HCT116 (cell line): ENCODE measurements at regions not wholly inside any gene's neighbourhood (a gene's known extent, or its start where the extent isn't known, plus 50 kb on each side); places are given as distances from the start of the nearest gene placed in this dataset.
"Not testable (repeated sequence)": the region's sequence is repeated elsewhere in the genome, so short reads cannot be mapped to it uniquely, and the experiment has no call there.

Experiments
- ATAC-seq: fragments of 200-7000 bp; cut with Tn5 transposase; 2 replicates; pipeline ENCODE4 v1.9.1; 2020; ENCODE audit warnings: mild to moderate bottlenecking, moderate library complexity
- BruUV-seq: library from RNA; stranded (reverse); fragments of 400-500 nt; replicated peaks from 2 replicates; lab custom pipeline; 2021; lab: Mats Ljungman, UMichigan
- CTCF ChIA-PET: fragments of 300-600 bp; sonication (Branson Sonifier 250); formaldehyde crosslinking; loops from one replicate; lab custom pipeline; 2021; ENCODE audit warnings: antibody characterized with exemption; lab: Charles Lee
- POLR2A ChIA-PET: fragments of 300-600, 350-600 bp; sonication (Branson Sonifier 250); formaldehyde crosslinking; loops from one replicate; lab custom pipeline; 2021; ENCODE audit warnings: antibody characterized with exemption; lab: Charles Lee
- RAD21 ChIA-PET, 2 experiments: fragments of 300-600 bp; sonication (Branson Sonifier 250); formaldehyde crosslinking; loops; one replicate each; lab custom pipeline; 2023; ENCODE audit warnings: low total read pairs in 2 of 2; ENCODE audit not compliant: uncharacterized antibody in 2 of 2, unreplicated experiment in 2 of 2, low non-redundant PET in 1 of 2; lab: Charles Lee
- DNase-seq: peaks from one replicate; pipeline ENCODE4 v3.0.0-alpha.2; 2010; ENCODE audit warnings: low read depth, low spot score
- H2AFZ ChIP-seq: fragments of 200-600 bp; shearing (Covaris generic), sonication (generic); 2 replicates; pipeline ENCODE4 v1.6.1; 2017; ENCODE audit warnings: low read depth, mixed run types, mixed read lengths, antibody characterized with exemption, low read length; ENCODE audit not compliant: poor library complexity, severe bottlenecking
- H3K27ac ChIP-seq: 2 replicates; pipeline ENCODE4 v1.5.1; 2012; ENCODE audit warnings: low read depth, low read length
- H3K27me3 ChIP-seq: fragments of 200-600 bp; sonication (generic); 2 replicates; pipeline ENCODE4 v1.6.1; 2016; ENCODE audit warnings: mixed run types, low read length, mixed read lengths; ENCODE audit not compliant: insufficient read depth
- H3K36me3 ChIP-seq, 2 experiments: fragments of 200-500 bp in 1 of 2; fragments of 200-600 bp in 1 of 2; sonication (Bioruptor generic) in 1 of 2; sonication (generic) in 1 of 2; 2 replicates each; pipeline versions ENCODE4 v1.5.1 to v1.6.1; 2014 to 2016; ENCODE audit warnings: low read length in 2 of 2, inconsistent platforms in 1 of 2, mixed read lengths in 1 of 2, mixed run types in 1 of 2; ENCODE audit not compliant: insufficient read depth in 2 of 2, control insufficient read depth in 1 of 2
- H3K4me1 ChIP-seq, 2 experiments: fragments of 200-600 bp in 1 of 2; sonication (generic) in 1 of 2; 2 replicates each; pipeline versions ENCODE4 v1.5.1 to v1.6.1; 2012 to 2017; ENCODE audit warnings: low read length in 2 of 2, inconsistent platforms in 1 of 2, mild to moderate bottlenecking in 1 of 2, mixed read lengths in 1 of 2, mixed run types in 1 of 2, moderate library complexity in 1 of 2; ENCODE audit not compliant: insufficient read depth in 2 of 2, control insufficient read depth in 1 of 2
- H3K4me2 ChIP-seq: fragments of 200-600 bp; sonication (generic); 2 replicates; pipeline ENCODE4 v1.6.1; 2017; ENCODE audit warnings: mixed run types, low read length, mixed read lengths
- H3K4me3 ChIP-seq, 2 experiments: fragments of 200-600 bp in 1 of 2; sonication (generic) in 1 of 2; replicated peaks in 1 of 2; 2 replicates each; pipeline ENCODE4 v1.5.1; 2011 to 2016; ENCODE audit warnings: low read length in 2 of 2, control low read depth in 1 of 2, low read depth in 1 of 2, mild to moderate bottlenecking in 1 of 2, mixed read lengths in 1 of 2, mixed run types in 1 of 2
- H3K79me2 ChIP-seq: fragments of 200-600 bp; sonication (generic); 2 replicates; pipeline ENCODE4 v1.6.1; 2017; ENCODE audit warnings: mild to moderate bottlenecking, mixed run types, low read length, moderate library complexity, mixed read lengths; ENCODE audit not compliant: insufficient read depth
- H3K9ac ChIP-seq: fragments of 200-600 bp; sonication (generic); 2 replicates; pipeline ENCODE4 v1.6.1; 2016; ENCODE audit warnings: low read length, mixed read lengths
- H3K9me2 ChIP-seq: fragments of 200-600 bp; sonication (generic), shearing (Covaris generic); 2 replicates; pipeline ENCODE4 v1.6.1; 2017; ENCODE audit warnings: mixed run types, mild to moderate bottlenecking, moderate library complexity; ENCODE audit not compliant: insufficient read depth
- H3K9me3 ChIP-seq, 2 experiments: fragments of 200-500 bp in 1 of 2; fragments of 200-600 bp in 1 of 2; sonication (Bioruptor generic) in 1 of 2; sonication (generic) in 1 of 2; 2 replicates each; pipeline ENCODE4 v1.6.1; 2014 to 2017; ENCODE audit warnings: low read length in 2 of 2, mixed read lengths in 2 of 2, inconsistent platforms in 1 of 2, low read depth in 1 of 2, mild to moderate bottlenecking in 1 of 2, mixed run types in 1 of 2, moderate library complexity in 1 of 2; ENCODE audit not compliant: control insufficient read depth in 1 of 2, insufficient read depth in 1 of 2
- H4K20me1 ChIP-seq: fragments of 200-600 bp; sonication (generic), shearing (Covaris generic); 2 replicates; pipeline ENCODE4 v1.6.1; 2017; ENCODE audit warnings: mixed run types, mild to moderate bottlenecking, moderate library complexity; ENCODE audit not compliant: insufficient read depth
- EGR1 ChIP-seq: IDR thresholded peaks from 2 replicates; pipeline ENCODE4 v1.6.1; 2012; ENCODE audit warnings: low read depth
- ELF1 ChIP-seq: IDR thresholded peaks from 2 replicates; pipeline ENCODE4 v1.6.1; 2012; ENCODE audit warnings: low read depth, borderline replicate concordance
- POLR2AphosphoS5 ChIP-seq: IDR thresholded peaks from 2 replicates; pipeline ENCODE4 v1.6.1; 2011; ENCODE audit warnings: mild to moderate bottlenecking, low read depth, low read length, moderate library complexity
- REST ChIP-seq: IDR thresholded peaks from 2 replicates; pipeline ENCODE4 v1.6.1; 2012; ENCODE audit warnings: low read depth
- SP1 ChIP-seq: IDR thresholded peaks from 2 replicates; pipeline ENCODE4 v1.6.1; 2012; ENCODE audit warnings: low read depth
- SRF ChIP-seq: IDR thresholded peaks from 2 replicates; pipeline ENCODE4 v1.6.1; 2012; ENCODE audit warnings: low read depth
- TCF7L2 ChIP-seq: IDR thresholded peaks from 2 replicates; pipeline ENCODE4 v1.7.0; 2011; ENCODE audit warnings: borderline replicate concordance, inconsistent platforms; ENCODE audit not compliant: insufficient read depth, insufficient read length; ENCODE audit errors: extremely low read depth
- YY1 ChIP-seq: IDR thresholded peaks from 2 replicates; pipeline ENCODE4 v1.6.1; 2011; ENCODE audit warnings: low read length, low read depth, moderate library complexity, mild to moderate bottlenecking; ENCODE audit not compliant: insufficient replicate concordance; ENCODE audit errors: extremely low read depth
- ZBTB33 ChIP-seq: IDR thresholded peaks from 2 replicates; pipeline ENCODE4 v1.6.1; 2011; ENCODE audit warnings: mild to moderate bottlenecking, low read length, moderate library complexity; ENCODE audit not compliant: insufficient replicate concordance; ENCODE audit errors: extremely low read depth
- ZNF274 ChIP-seq: fragments of 200-500 bp; sonication (Bioruptor generic); IDR thresholded peaks from 2 replicates; pipeline ENCODE4 v1.6.1; 2014; ENCODE audit warnings: mild to moderate bottlenecking, low read depth, low read length, inconsistent platforms
- intact Hi-C: fragments of 100-400 bp; cut with micrococcal nuclease; formaldehyde crosslinking; loops from 2 replicates; pipeline ENCODE4 v1.10.0; 2022

- Histone ChIP-seq H3K4me3 (no peak overlapping the region), H3K36me3 (no peaks in the 10 kb centered on the region), H3K4me2 (no peak overlapping the region), H4K20me1 (no peaks in the 10 kb centered on the region), H3K9me2 (no peaks in the 10 kb centered on the region), H3K79me2 (no peaks in the 10 kb centered on the region), H3K9ac (no peak overlapping the region), H3K4me1 (no peaks in the 10 kb centered on the region), H2AFZ (no peak overlapping the region), H3K27me3 (no peaks in the 10 kb centered on the region), H3K9me3 (no peaks in the 10 kb centered on the region), H3K27ac (no peak overlapping the region)
- DNase-seq (no peak), ATAC-seq (no peak)
- intact Hi-C loops, result no loop called here
- TF ChIP-seq SRF, result no peak
- no peak for TF ChIP-seq ELF1
- no peak for TF ChIP-seq POLR2AphosphoS5
- TF ChIP-seq REST, result no peak
- no peak for TF ChIP-seq EGR1
- TF ChIP-seq ZNF274, result no peak
- TF ChIP-seq TCF7L2, result no peak
- no peak for TF ChIP-seq SP1
- no peak for TF ChIP-seq ZBTB33
- TF ChIP-seq YY1, result no peak
- BruUV-seq, result no TSS peak
- POLR2A ChIA-PET, result no interaction called here
- CTCF ChIA-PET, result no interaction called here
- RAD21 ChIA-PET, result interaction anchor here in 1 of 2 experiments (0.6 kb wide), 1 partner anchor 16 kb away, joined by 4 read pairs; no protein-coding TSS in a partner anchor
Measured at GRCh38 chr9:38486056-38486615, 61.9 kb upstream of the IGFBPL1 start.

- DNase-seq, BruUV-seq, H3K27ac ChIP-seq, CTCF ChIA-PET, H3K79me2 ChIP-seq, H3K27me3 ChIP-seq, H4K20me1 ChIP-seq, H3K4me1 ChIP-seq, H3K4me2 ChIP-seq, ATAC-seq, H3K9me3 ChIP-seq, H2AFZ ChIP-seq, RAD21 ChIA-PET, H3K4me3 ChIP-seq, H3K9me2 ChIP-seq, POLR2A ChIA-PET, intact Hi-C loops, H3K9ac ChIP-seq, H3K36me3 ChIP-seq: not testable (repeated sequence)
Measured at GRCh38 chr9:38484076-38484665, 59.9 kb upstream of the IGFBPL1 start.
